ENCODE measurements at regions not wholly inside any gene's neighbourhood (a gene's known extent, or its start where the extent isn't known, plus 50 kb on each side); places are given as distances from the start of the nearest gene placed in this dataset.
A peak's percentile ranks its signal among the peaks of the same experiment; 100 is the strongest.

DNA sequence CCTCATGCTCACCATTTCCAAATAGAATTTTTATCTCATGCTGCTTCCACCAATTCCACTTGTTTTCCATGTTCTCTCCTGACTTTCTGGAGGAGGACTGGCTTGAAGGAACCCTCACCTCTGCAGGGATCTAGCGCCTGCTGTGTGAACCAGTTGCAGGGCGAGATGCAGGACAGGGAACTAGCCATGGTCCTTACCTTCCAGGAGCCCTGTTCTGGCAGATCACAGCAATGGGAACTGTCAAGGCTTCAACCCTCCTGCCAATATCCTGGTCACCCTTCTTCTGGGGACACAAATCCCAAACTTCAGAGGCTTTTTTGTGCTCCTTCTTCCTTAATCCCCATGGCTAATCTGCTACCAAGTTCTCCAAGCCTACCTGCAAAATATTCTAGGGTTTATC is 60.4 kb upstream of the MMP2 start:
- TF ChIP-seq EZH2 (IDR thresholded peaks at IDR 0.05; ENCODE audit: borderline replicate concordance) (no peak), EZH2phosphoT487 (IDR thresholded peaks at IDR 0.05; ENCODE audit: low read depth, severe bottlenecking, unreplicated experiment) (no peak)
- TF ChIP-seq, protein P1, sequence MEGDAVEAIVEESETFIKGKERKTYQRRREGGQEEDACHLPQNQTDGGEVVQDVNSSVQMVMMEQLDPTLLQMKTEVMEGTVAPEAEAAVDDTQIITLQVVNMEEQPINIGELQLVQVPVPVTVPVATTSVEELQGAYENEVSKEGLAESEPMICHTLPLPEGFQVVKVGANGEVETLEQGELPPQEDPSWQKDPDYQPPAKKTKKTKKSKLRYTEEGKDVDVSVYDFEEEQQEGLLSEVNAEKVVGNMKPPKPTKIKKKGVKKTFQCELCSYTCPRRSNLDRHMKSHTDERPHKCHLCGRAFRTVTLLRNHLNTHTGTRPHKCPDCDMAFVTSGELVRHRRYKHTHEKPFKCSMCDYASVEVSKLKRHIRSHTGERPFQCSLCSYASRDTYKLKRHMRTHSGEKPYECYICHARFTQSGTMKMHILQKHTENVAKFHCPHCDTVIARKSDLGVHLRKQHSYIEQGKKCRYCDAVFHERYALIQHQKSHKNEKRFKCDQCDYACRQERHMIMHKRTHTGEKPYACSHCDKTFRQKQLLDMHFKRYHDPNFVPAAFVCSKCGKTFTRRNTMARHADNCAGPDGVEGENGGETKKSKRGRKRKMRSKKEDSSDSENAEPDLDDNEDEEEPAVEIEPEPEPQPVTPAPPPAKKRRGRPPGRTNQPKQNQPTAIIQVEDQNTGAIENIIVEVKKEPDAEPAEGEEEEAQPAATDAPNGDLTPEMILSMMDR (IDR thresholded peaks at IDR 0.05; ENCODE audit: poor library complexity) = no peak
- no peaks in the 10 kb centered on the region for H3K36me3 ChIP-seq (replicated peaks; ENCODE audit: insufficient read depth, low read depth)
- no peak overlapping the region for H3K27ac ChIP-seq
- no peak overlapping the region for H3K4me3 ChIP-seq
- no peaks in the 10 kb centered on the region for H3K9me2 ChIP-seq (replicated peaks; ENCODE audit: insufficient read depth)
- peaks cover 19% of the 10 kb centered on the region for H3K27me3 ChIP-seq
- WGBS (ENCODE audit: low lambda C conversion rate, missing lambda C conversion rate) = 15% methylated on average over 2 of the region's 2 CpGs
- no peaks in the 10 kb centered on the region for H3K79me2 ChIP-seq
- no peaks in the 10 kb centered on the region for H3K4me1 ChIP-seq (ENCODE audit: insufficient read depth)
- no peak overlapping the region for H3K4me2 ChIP-seq
- no peak overlapping the region for H2AFZ ChIP-seq
- H3K9me3 ChIP-seq (ENCODE audit: low read depth) = no peaks in the 10 kb centered on the region
- no peaks in the 10 kb centered on the region for H4K20me1 ChIP-seq (ENCODE audit: insufficient read depth, poor library complexity, severe bottlenecking)
- DNase-seq (ENCODE audit: low spot score) = peak; percentile 47

DNA sequence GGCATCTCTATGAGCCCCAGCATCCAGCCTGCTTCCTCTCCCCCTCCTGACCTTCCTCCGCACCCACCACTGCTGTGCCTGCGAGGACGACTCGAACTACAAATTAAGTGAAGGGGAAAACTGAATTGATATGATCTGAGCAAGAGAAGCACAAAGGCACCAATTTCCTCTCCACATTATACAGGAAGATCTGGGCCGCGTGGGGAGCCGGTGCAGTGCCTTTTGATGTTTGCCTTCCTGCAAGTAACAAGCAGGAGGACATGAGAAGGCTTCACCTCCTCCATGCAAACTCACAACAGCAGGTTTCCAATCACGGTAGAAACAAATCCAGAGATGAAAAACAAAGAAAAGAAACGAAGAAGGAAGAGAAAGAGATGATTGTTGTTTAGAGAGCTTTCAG is 57.8 kb upstream of the MMP2 start:
- no peaks in the 10 kb centered on the region for H3K79me2 ChIP-seq
- no peaks in the 10 kb centered on the region for H3K9me2 ChIP-seq (replicated peaks; ENCODE audit: insufficient read depth)
- H4K20me1 ChIP-seq (ENCODE audit: insufficient read depth, poor library complexity, severe bottlenecking) = no peaks in the 10 kb centered on the region
- peaks cover 10% of the 10 kb centered on the region for H3K27me3 ChIP-seq
- no peaks in the 10 kb centered on the region for H3K36me3 ChIP-seq (replicated peaks; ENCODE audit: insufficient read depth, low read depth)
- H3K4me2 ChIP-seq = no peak overlapping the region
- H3K4me3 ChIP-seq = no peak overlapping the region
- no peak for DNase-seq (ENCODE audit: low spot score)
- TF ChIP-seq, protein P1 (IDR thresholded peaks at IDR 0.05; ENCODE audit: poor library complexity) = no peak
- no peak for TF ChIP-seq EZH2 (IDR thresholded peaks at IDR 0.05; ENCODE audit: borderline replicate concordance)
- TF ChIP-seq EZH2phosphoT487 (IDR thresholded peaks at IDR 0.05; ENCODE audit: low read depth, severe bottlenecking, unreplicated experiment) = no peak
- H3K4me1 ChIP-seq (ENCODE audit: insufficient read depth) = no peaks in the 10 kb centered on the region
- 78% methylated on average over 9 of the region's 9 CpGs for WGBS (ENCODE audit: low lambda C conversion rate, missing lambda C conversion rate)
- no peak overlapping the region for H3K27ac ChIP-seq
- H3K9me3 ChIP-seq (ENCODE audit: low read depth) = no peaks in the 10 kb centered on the region
- H2AFZ ChIP-seq = no peak overlapping the region

DNA sequence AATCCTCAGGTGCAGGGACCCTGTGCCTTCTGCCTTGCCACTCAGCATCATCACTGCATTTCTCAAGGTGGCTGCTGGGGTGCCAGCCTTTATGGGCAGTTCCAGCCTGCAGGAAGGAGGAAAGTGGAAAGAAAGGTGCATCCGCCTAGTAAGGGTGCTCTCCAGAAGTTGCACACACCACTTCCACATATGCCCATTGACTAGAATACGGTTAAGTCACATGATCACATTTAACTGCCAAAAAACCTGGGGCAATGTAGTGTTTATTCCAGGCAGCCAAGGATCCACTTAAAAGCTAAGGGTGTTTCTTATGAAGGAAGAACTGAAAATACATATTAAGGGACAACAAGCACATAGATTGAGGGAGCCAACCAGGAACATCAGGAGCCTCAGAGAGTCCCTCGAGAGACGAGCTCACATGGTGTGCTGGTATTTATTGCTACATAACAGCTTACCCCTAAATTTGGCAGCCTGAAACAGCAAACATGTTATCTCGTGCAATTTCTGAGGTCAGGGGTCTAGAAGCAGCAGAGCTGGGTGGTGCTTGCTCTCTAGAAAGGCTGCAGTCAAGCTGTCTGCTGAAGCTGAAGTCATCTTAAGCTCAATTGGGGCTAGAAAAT is 52.0 kb upstream of the MMP2 start:
- no peak overlapping the region for H3K27ac ChIP-seq
- no peaks in the 10 kb centered on the region for H4K20me1 ChIP-seq (ENCODE audit: insufficient read depth, poor library complexity, severe bottlenecking)
- H3K9me3 ChIP-seq (ENCODE audit: low read depth) = no peaks in the 10 kb centered on the region
- no peaks in the 10 kb centered on the region for H3K9me2 ChIP-seq (replicated peaks; ENCODE audit: insufficient read depth)
- TF ChIP-seq EZH2 (IDR thresholded peaks at IDR 0.05; ENCODE audit: borderline replicate concordance) = no peak
- TF ChIP-seq EZH2phosphoT487 (IDR thresholded peaks at IDR 0.05; ENCODE audit: low read depth, severe bottlenecking, unreplicated experiment) = no peak
- TF ChIP-seq, protein P1 (IDR thresholded peaks at IDR 0.05; ENCODE audit: poor library complexity) = no peak
- H3K4me2 ChIP-seq = no peak overlapping the region
- WGBS (ENCODE audit: low lambda C conversion rate, missing lambda C conversion rate) = 68% methylated on average over 5 of the region's 5 CpGs
- H3K4me3 ChIP-seq = no peak overlapping the region
- no peaks in the 10 kb centered on the region for H3K4me1 ChIP-seq (ENCODE audit: insufficient read depth)
- DNase-seq (ENCODE audit: low spot score) = no peak
- no peaks in the 10 kb centered on the region for H3K27me3 ChIP-seq
- H3K36me3 ChIP-seq (replicated peaks; ENCODE audit: insufficient read depth, low read depth) = no peaks in the 10 kb centered on the region
- H2AFZ ChIP-seq = no peak overlapping the region
- H3K79me2 ChIP-seq = no peaks in the 10 kb centered on the region

Measured in hepatocyte (in vitro differentiated cells).